ENCODE measurements at regions not wholly inside any gene's neighbourhood (a gene's known extent, or its start where the extent isn't known, plus 50 kb on each side); places are given as distances from the start of the nearest gene placed in this dataset.

GRCh38 chr2:160550048-160550447, 56.4 kb upstream of the RBMS1 start:
- no peaks in the 10 kb centered on the region for H3K36me3 Mint-ChIP-seq (ENCODE audit: insufficient read depth)
- no peaks in the 10 kb centered on the region for H3K27me3 Mint-ChIP-seq
- no peak overlapping the region for H3K4me3 Mint-ChIP-seq (ENCODE audit: low read depth)
- H3K4me1 Mint-ChIP-seq (ENCODE audit: low read depth), result no peaks in the 10 kb centered on the region
- peaks cover 4% of the 10 kb centered on the region for H3K9me3 Mint-ChIP-seq (ENCODE audit: low read depth)
- no peak overlapping the region for H3K27ac Mint-ChIP-seq
- DNase-seq (ENCODE audit: low spot score, unreplicated experiment), result no peak
- TF ChIP-seq CTCF (IDR thresholded peaks at IDR 0.05; ENCODE audit: unreplicated experiment), result no peak

- no peak for DNase-seq (ENCODE audit: low spot score, unreplicated experiment)
- Mint-ChIP-seq H3K27ac (no peak overlapping the region), H3K4me3 (ENCODE audit: low read depth) (no peak overlapping the region), H3K4me1 (ENCODE audit: low read depth) (no peaks in the 10 kb centered on the region), H3K36me3 (ENCODE audit: insufficient read depth) (no peaks in the 10 kb centered on the region), H3K9me3 (ENCODE audit: low read depth) (peaks cover 4% of the 10 kb centered on the region), H3K27me3 (no peaks in the 10 kb centered on the region)
- TF ChIP-seq CTCF (IDR thresholded peaks at IDR 0.05; ENCODE audit: unreplicated experiment), result no peak
These were observed 57.7 kb upstream of the RBMS1 start for GRCh38 chr2:160551259-160551658.

DNA sequence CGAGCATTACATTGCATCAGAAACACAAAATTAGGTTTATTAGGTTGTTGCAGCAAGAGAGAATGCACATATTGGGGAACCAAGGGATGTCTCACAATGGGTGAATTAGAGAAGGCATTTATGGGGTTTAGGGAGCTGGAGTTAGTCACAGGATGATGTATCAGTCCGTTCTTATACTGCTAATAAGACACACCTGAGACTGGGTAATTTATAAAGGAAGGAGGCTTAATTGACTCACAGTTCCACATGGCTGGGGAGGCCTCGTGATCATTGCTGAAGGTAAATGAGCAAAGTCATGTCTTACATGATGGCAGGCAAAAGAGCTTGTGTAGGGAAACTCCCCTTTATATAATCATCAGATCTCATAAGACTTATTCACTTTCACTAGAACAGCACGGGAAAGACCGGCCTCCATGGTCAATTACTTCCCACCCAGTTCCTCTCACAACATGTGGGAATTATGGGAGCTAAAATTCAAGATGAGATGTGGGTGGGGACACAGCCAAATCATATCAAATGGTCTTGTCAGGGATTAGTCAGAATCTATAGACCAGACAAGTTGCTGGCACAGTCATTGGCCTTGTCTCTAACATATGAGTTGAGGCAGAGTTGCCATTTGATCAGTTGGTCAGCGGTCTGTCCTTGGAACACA, 61.9 kb upstream of the RBMS1 start:
- H3K27ac Mint-ChIP-seq, result no peak overlapping the region
- TF ChIP-seq CTCF (IDR thresholded peaks at IDR 0.05; ENCODE audit: unreplicated experiment), result no peak
- H3K9me3 Mint-ChIP-seq (ENCODE audit: low read depth), result peaks cover 7% of the 10 kb centered on the region

DNA sequence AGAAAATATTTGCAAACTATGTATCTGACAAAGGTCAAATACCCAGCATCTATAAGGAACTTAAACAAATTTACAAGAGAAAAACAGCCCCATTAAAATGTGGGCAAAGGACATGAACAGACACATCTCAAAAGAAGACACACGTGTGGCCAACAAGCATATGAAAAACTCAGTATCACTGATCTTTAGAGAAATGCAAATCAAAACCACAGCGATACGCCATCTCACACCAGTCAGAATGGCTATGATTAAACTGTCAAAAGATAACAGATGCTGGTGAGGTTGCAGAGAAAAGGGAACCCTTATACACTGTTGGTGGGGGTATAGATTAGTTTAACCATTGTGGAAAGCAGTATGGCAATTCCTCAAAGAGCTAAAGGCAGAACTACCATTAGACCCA, 64.3 kb upstream of the RBMS1 start:
- H3K4me1 Mint-ChIP-seq (ENCODE audit: low read depth), result no peaks in the 10 kb centered on the region
- no peak for DNase-seq (ENCODE audit: low spot score, unreplicated experiment)
- no peak for TF ChIP-seq CTCF (IDR thresholded peaks at IDR 0.05; ENCODE audit: unreplicated experiment)
- H3K27ac Mint-ChIP-seq, result no peak overlapping the region
- no peaks in the 10 kb centered on the region for H3K27me3 Mint-ChIP-seq
- H3K4me3 Mint-ChIP-seq (ENCODE audit: low read depth), result no peak overlapping the region
- H3K36me3 Mint-ChIP-seq (ENCODE audit: insufficient read depth), result no peaks in the 10 kb centered on the region
- H3K9me3 Mint-ChIP-seq (ENCODE audit: low read depth), result peaks cover 7% of the 10 kb centered on the region

More for the DNA sequence above, 61.9 kb upstream of the RBMS1 start:
- Mint-ChIP-seq H3K4me3 (ENCODE audit: low read depth) (no peak overlapping the region), H3K4me1 (ENCODE audit: low read depth) (no peaks in the 10 kb centered on the region), H3K27me3 (no peaks in the 10 kb centered on the region), H3K36me3 (ENCODE audit: insufficient read depth) (no peaks in the 10 kb centered on the region)
- no peak for DNase-seq (ENCODE audit: low spot score, unreplicated experiment)

DNA sequence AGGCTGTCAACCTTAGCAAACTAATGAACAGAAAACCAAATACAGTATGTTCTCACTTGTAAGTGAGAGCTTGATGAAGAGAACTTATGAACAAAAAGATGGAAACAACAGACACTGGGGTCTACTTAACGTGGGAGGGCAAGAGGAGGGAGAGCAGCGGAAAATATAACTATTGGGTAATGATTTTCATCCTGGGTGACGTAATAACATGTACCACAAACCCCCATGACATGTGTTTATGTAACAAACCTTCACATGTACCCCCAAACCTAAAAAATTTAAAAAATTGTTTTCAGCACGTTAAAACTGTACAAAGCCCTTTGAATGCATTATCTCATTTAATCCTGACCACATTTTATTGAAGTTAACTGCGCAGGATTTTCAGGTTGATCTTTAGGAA, 64.9 kb upstream of the RBMS1 start:
- H3K4me3 Mint-ChIP-seq (ENCODE audit: low read depth), result no peak overlapping the region
- peaks cover 7% of the 10 kb centered on the region for H3K9me3 Mint-ChIP-seq (ENCODE audit: low read depth)
- H3K4me1 Mint-ChIP-seq (ENCODE audit: low read depth), result no peaks in the 10 kb centered on the region
- H3K36me3 Mint-ChIP-seq (ENCODE audit: insufficient read depth), result no peaks in the 10 kb centered on the region
- no peak for TF ChIP-seq CTCF (IDR thresholded peaks at IDR 0.05; ENCODE audit: unreplicated experiment)
- no peaks in the 10 kb centered on the region for H3K27me3 Mint-ChIP-seq
- H3K27ac Mint-ChIP-seq, result no peak overlapping the region
- DNase-seq (ENCODE audit: low spot score, unreplicated experiment), result no peak
